ENCODE measurements at regions not wholly inside any gene's neighbourhood (a gene's known extent, or its start where the extent isn't known, plus 50 kb on each side); places are given as distances from the start of the nearest gene placed in this dataset.

DNA sequence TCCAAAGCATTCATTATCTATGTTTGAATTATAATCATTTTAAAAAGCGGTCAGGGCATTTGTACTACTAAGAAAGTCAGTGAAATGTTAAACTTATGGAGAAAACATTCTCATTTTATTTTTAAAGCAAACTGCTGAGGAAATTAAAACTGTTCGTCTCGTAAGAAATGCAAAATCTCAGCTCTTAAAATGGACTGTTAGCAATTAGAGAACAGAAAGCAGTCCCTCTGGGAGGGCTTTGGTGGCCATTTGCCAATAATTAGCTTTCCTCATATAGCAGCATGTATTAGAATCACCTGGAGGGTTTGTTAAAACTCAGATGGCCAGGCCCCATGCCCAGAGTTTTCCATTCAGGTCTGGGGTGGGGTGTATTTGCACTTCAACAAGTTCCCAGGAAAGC, 120.7 kb upstream of the RASEF start:
- TF ChIP-seq, protein P1, sequence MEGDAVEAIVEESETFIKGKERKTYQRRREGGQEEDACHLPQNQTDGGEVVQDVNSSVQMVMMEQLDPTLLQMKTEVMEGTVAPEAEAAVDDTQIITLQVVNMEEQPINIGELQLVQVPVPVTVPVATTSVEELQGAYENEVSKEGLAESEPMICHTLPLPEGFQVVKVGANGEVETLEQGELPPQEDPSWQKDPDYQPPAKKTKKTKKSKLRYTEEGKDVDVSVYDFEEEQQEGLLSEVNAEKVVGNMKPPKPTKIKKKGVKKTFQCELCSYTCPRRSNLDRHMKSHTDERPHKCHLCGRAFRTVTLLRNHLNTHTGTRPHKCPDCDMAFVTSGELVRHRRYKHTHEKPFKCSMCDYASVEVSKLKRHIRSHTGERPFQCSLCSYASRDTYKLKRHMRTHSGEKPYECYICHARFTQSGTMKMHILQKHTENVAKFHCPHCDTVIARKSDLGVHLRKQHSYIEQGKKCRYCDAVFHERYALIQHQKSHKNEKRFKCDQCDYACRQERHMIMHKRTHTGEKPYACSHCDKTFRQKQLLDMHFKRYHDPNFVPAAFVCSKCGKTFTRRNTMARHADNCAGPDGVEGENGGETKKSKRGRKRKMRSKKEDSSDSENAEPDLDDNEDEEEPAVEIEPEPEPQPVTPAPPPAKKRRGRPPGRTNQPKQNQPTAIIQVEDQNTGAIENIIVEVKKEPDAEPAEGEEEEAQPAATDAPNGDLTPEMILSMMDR (IDR thresholded peaks at IDR 0.05): no peak
- TF ChIP-seq ZNF317 (CRISPR knock-in tag; IDR thresholded peaks at IDR 0.05; ENCODE audit: borderline replicate concordance, low read depth): no peak
- TF ChIP-seq, protein P2, sequence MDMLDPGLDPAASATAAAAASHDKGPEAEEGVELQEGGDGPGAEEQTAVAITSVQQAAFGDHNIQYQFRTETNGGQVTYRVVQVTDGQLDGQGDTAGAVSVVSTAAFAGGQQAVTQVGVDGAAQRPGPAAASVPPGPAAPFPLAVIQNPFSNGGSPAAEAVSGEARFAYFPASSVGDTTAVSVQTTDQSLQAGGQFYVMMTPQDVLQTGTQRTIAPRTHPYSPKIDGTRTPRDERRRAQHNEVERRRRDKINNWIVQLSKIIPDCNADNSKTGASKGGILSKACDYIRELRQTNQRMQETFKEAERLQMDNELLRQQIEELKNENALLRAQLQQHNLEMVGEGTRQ (CRISPR knock-in tag; IDR thresholded peaks at IDR 0.05): no peak
- TF ChIP-seq, protein P3, sequence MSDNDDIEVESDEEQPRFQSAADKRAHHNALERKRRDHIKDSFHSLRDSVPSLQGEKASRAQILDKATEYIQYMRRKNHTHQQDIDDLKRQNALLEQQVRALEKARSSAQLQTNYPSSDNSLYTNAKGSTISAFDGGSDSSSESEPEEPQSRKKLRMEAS (CRISPR knock-in tag; IDR thresholded peaks at IDR 0.05): no peak
- no peak for TF ChIP-seq ATF1 (CRISPR knock-in tag; IDR thresholded peaks at IDR 0.05)
- no peak for TF ChIP-seq CBFB (CRISPR knock-in tag; IDR thresholded peaks at IDR 0.05; ENCODE audit: low read depth)
- no peak for TF ChIP-seq ZNF416 (CRISPR knock-in tag; IDR thresholded peaks at IDR 0.05)
- TF ChIP-seq ZNF232 (CRISPR knock-in tag; IDR thresholded peaks at IDR 0.05): no peak
- no peak for TF ChIP-seq MLX (CRISPR knock-in tag; IDR thresholded peaks at IDR 0.05)
- TF ChIP-seq ATF6 (CRISPR knock-in tag; IDR thresholded peaks at IDR 0.05): no peak
- TF ChIP-seq, protein P4, sequence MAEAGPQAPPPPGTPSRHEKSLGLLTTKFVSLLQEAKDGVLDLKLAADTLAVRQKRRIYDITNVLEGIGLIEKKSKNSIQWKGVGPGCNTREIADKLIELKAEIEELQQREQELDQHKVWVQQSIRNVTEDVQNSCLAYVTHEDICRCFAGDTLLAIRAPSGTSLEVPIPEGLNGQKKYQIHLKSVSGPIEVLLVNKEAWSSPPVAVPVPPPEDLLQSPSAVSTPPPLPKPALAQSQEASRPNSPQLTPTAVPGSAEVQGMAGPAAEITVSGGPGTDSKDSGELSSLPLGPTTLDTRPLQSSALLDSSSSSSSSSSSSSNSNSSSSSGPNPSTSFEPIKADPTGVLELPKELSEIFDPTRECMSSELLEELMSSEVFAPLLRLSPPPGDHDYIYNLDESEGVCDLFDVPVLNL (CRISPR knock-in tag; IDR thresholded peaks at IDR 0.05; ENCODE audit: borderline replicate concordance, low read depth): no peak
- no peak for TF ChIP-seq FOXP1 (CRISPR knock-in tag; IDR thresholded peaks at IDR 0.05; ENCODE audit: borderline replicate concordance)

Data from WTC11 (cell line).